GM23338 (cell line): ENCODE measurements at regions not wholly inside any gene's neighbourhood (a gene's known extent, or its start where the extent isn't known, plus 50 kb on each side); places are given as distances from the start of the nearest gene placed in this dataset.

Experiments
- ATAC-seq: fragments of 200-7000 bp; cut with Tn5 transposase; 3 replicates; pipeline ENCODE4 v1.9.1; 2020
- DNase-seq: peaks from one replicate; pipeline ENCODE4 v3.0.0-alpha.2; 2015; ENCODE audit warnings: low spot score
- H2AFZ ChIP-seq: fragments of 200-600 bp; sonication (generic); 2 replicates; pipeline ENCODE4 v1.8.0; 2016; ENCODE audit warnings: antibody characterized with exemption, mild to moderate bottlenecking, moderate library complexity
- H3F3A ChIP-seq: fragments of 200-600 bp; sonication (generic); replicated peaks from 2 replicates; pipeline ENCODE4 v1.8.0; 2017; ENCODE audit warnings: antibody characterized with exemption, mixed run types, low read depth
- H3K27ac ChIP-seq: fragments of 200-600 bp; sonication (generic); 2 replicates; pipeline ENCODE4 v1.6.1; 2016; ENCODE audit warnings: low read depth
- H3K27me3 ChIP-seq: fragments of 200-600 bp; sonication (generic); 2 replicates; pipeline ENCODE4 v1.8.0; 2016; ENCODE audit warnings: mild to moderate bottlenecking, mixed run types, moderate library complexity; ENCODE audit not compliant: insufficient read depth
- H3K36me3 ChIP-seq: fragments of 200-600 bp; sonication (generic); 2 replicates; pipeline ENCODE4 v1.8.0; 2016; ENCODE audit warnings: mild to moderate bottlenecking; ENCODE audit not compliant: insufficient read depth
- H3K4me1 ChIP-seq: fragments of 200-600 bp; sonication (generic); 2 replicates; pipeline ENCODE4 v1.8.0; 2016; ENCODE audit warnings: mild to moderate bottlenecking, moderate library complexity; ENCODE audit not compliant: insufficient read depth
- H3K4me2 ChIP-seq: fragments of 200-600 bp; sonication (generic); 2 replicates; pipeline ENCODE4 v1.7.1; 2017; ENCODE audit warnings: mixed run types
- H3K4me3 ChIP-seq: fragments of 200-600 bp; sonication (generic); 2 replicates; pipeline ENCODE4 v1.6.1; 2016; ENCODE audit warnings: mixed run types
- H3K79me2 ChIP-seq: fragments of 200-600 bp; sonication (generic); replicated peaks from 2 replicates; pipeline ENCODE4 v1.8.0; 2017; ENCODE audit warnings: mild to moderate bottlenecking; ENCODE audit not compliant: insufficient read depth
- H3K9me2 ChIP-seq: fragments of 200-600 bp; sonication (generic); 2 replicates; pipeline ENCODE4 v1.8.0; 2017; ENCODE audit not compliant: insufficient read depth
- H4K20me1 ChIP-seq: fragments of 200-600 bp; sonication (generic); replicated peaks from 2 replicates; pipeline ENCODE4 v1.8.0; 2017; ENCODE audit warnings: mild to moderate bottlenecking; ENCODE audit not compliant: insufficient read depth
- H3K27ac Mint-ChIP-seq: 2 replicates; pipeline ENCODE4 v1.8.0; 2020; ENCODE audit warnings: inconsistent platforms, mild to moderate bottlenecking, moderate library complexity, mixed read lengths
- H3K27me3 Mint-ChIP-seq: 3 replicates; pipeline ENCODE4 v1.8.0; 2022; ENCODE audit warnings: low read depth, mild to moderate bottlenecking, moderate library complexity, mixed read lengths, inconsistent platforms; ENCODE audit not compliant: insufficient read depth, poor library complexity
- H3K36me3 Mint-ChIP-seq: 3 replicates; pipeline ENCODE4 v1.8.0; 2021; ENCODE audit warnings: low read depth, mild to moderate bottlenecking, inconsistent platforms, moderate library complexity, mixed read lengths
- H3K4me1 Mint-ChIP-seq: 3 replicates; pipeline ENCODE4 v1.8.0; 2020; ENCODE audit warnings: mild to moderate bottlenecking, inconsistent platforms, mixed read lengths
- H3K4me3 Mint-ChIP-seq: 3 replicates; pipeline ENCODE4 v1.8.0; 2021; ENCODE audit warnings: moderate library complexity, mild to moderate bottlenecking, inconsistent platforms, mixed read lengths
- H3K9me3 Mint-ChIP-seq: 3 replicates; pipeline ENCODE4 v1.8.0; 2020; ENCODE audit warnings: moderate library complexity, mild to moderate bottlenecking, inconsistent platforms, mixed read lengths
- CREB1 ChIP-seq: fragments of 250-450 bp; sonication (Bioruptor Pico); IDR thresholded peaks from 2 replicates; pipeline ENCODE4 v1.5.0; 2020; ENCODE audit warnings: low read depth, mild to moderate bottlenecking, moderate library complexity
- CTCF ChIP-seq, 2 experiments: fragments of 200-600 bp in 1 of 2; sonication (generic) in 1 of 2; conservative IDR thresholded peaks; 2 replicates each; pipeline versions ENCODE4 v1.5.1 to v1.6.1; 2016 to 2017; ENCODE audit warnings: antibody characterized with exemption in 2 of 2, low read depth in 2 of 2, mild to moderate bottlenecking in 2 of 2, moderate library complexity in 1 of 2
- ETS1 ChIP-seq: IDR thresholded peaks from 2 replicates; pipeline ENCODE4 v1.6.1; 2016; ENCODE audit warnings: antibody characterized with exemption
- EZH2 ChIP-seq: fragments of 200-600 bp; sonication (generic); IDR thresholded peaks from one replicate; pipeline ENCODE4 v1.8.0; 2017; ENCODE audit warnings: antibody characterized with exemption, mild to moderate bottlenecking, low read depth; ENCODE audit not compliant: unreplicated experiment
- EZH2phosphoT487 ChIP-seq: fragments of 200-600 bp; sonication (generic); IDR thresholded peaks from one replicate; pipeline ENCODE4 v1.8.1; 2018; ENCODE audit warnings: antibody characterized with exemption; ENCODE audit not compliant: unreplicated experiment
- JUNB ChIP-seq: IDR thresholded peaks from one replicate; pipeline ENCODE4 v1.6.1; 2016; ENCODE audit warnings: antibody characterized with exemption; ENCODE audit not compliant: unreplicated experiment
- POLR2AphosphoS5 ChIP-seq: IDR thresholded peaks from 2 replicates; pipeline ENCODE4 v1.6.1; 2016; ENCODE audit warnings: antibody characterized with exemption, low read depth
- STAT1 ChIP-seq: IDR thresholded peaks from one replicate; pipeline ENCODE4 v1.6.1; 2016; ENCODE audit warnings: antibody characterized with exemption; ENCODE audit not compliant: unreplicated experiment
- ZNF114 ChIP-seq: fragments of 250-450 bp; sonication (Bioruptor Pico); IDR thresholded peaks from 2 replicates; pipeline ENCODE4 v1.5.0; 2020; ENCODE audit warnings: mild to moderate bottlenecking, moderate library complexity
- ZNF331 ChIP-seq: fragments of 250-450 bp; sonication (Bioruptor Pico); IDR thresholded peaks from 2 replicates; pipeline ENCODE4 v1.5.0; 2020; ENCODE audit warnings: low read depth, mild to moderate bottlenecking, moderate library complexity
- ZNF462 ChIP-seq: fragments of 250-450 bp; sonication (Bioruptor Pico); IDR thresholded peaks from 2 replicates; pipeline ENCODE4 v1.5.0; 2020; ENCODE audit warnings: mild to moderate bottlenecking, moderate library complexity

- no peak for TF ChIP-seq ETS1
These were observed 363.8 kb upstream of the PTCHD4 start (continued) for GRCh38 chr6:48474830-48475229.

- Mint-ChIP-seq H3K9me3 (no peaks in the 10 kb centered on the region), H3K27me3 (no peaks in the 10 kb centered on the region), H3K27ac (no peak overlapping the region), H3K36me3 (no peaks in the 10 kb centered on the region), H3K4me3 (no peak overlapping the region), H3K4me1 (no peaks in the 10 kb centered on the region)
- no peak overlapping the region for H3K4me2 ChIP-seq
- no peaks in the 10 kb centered on the region for H3K27me3 ChIP-seq
- H3K9me2 ChIP-seq, result no peaks in the 10 kb centered on the region
- H3K27ac ChIP-seq, result no peak overlapping the region
- no peak overlapping the region for H3K4me3 ChIP-seq
- no peak overlapping the region for H2AFZ ChIP-seq
- no peak for ATAC-seq
- H3F3A ChIP-seq, result no peaks in the 10 kb centered on the region
- H4K20me1 ChIP-seq, result no peaks in the 10 kb centered on the region
- no peaks in the 10 kb centered on the region for H3K4me1 ChIP-seq
- DNase-seq, result no peak
- no peaks in the 10 kb centered on the region for H3K79me2 ChIP-seq
- no peaks in the 10 kb centered on the region for H3K36me3 ChIP-seq
- no peak for TF ChIP-seq CTCF (conservative IDR thresholded peaks at IDR 0.05; ENCODE audit: low read depth in 2 of 2)
- TF ChIP-seq CREB1 (CRISPR knock-in tag), result no peak
- TF ChIP-seq EZH2phosphoT487, result no peak
- TF ChIP-seq ZNF114 (CRISPR knock-in tag), result no peak
- no peak for TF ChIP-seq POLR2AphosphoS5
- TF ChIP-seq JUNB, result no peak
- TF ChIP-seq STAT1, result no peak
- no peak for TF ChIP-seq ZNF462 (CRISPR knock-in tag)
- no peak for TF ChIP-seq EZH2
- no peak for TF ChIP-seq ZNF331 (CRISPR knock-in tag)
- TF ChIP-seq ETS1, result no peak
These were observed 363.1 kb upstream of the PTCHD4 start for GRCh38 chr6:48474136-48474535.
